IMR-90 (cell line): ENCODE measurements at regions not wholly inside any gene's neighbourhood (a gene's known extent, or its start where the extent isn't known, plus 50 kb on each side); places are given as distances from the start of the nearest gene placed in this dataset.

ENCODE experiments used
- ATAC-seq: fragments of 200-7000 bp; cut with Tn5 transposase; 2 replicates; pipeline ENCODE4 v1.9.1; 2020; ENCODE audit warnings: low read depth, mild to moderate bottlenecking, moderate library complexity
- BruUV-seq: library from RNA; stranded (reverse); fragments of 400-500 nt; replicated peaks from 2 replicates; lab custom pipeline; 2021; lab: Mats Ljungman, UMichigan
- CTCF ChIA-PET: fragments of 300-600 bp; formaldehyde crosslinking; extraction: SDS; loops from one replicate; lab custom pipeline; 2021; ENCODE audit warnings: antibody characterized with exemption; lab: Yijun Ruan, JAX
- POLR2A ChIA-PET: fragments of 300-600 bp; sonication (Branson Sonifier 250); formaldehyde crosslinking; loops from one replicate; lab custom pipeline; 2022; ENCODE audit warnings: antibody characterized with exemption; ENCODE audit not compliant: unreplicated experiment; lab: Charles Lee
- DNase-seq: peaks from one replicate; pipeline ENCODE4 v3.0.0; 2013
- H2AFZ ChIP-seq: replicated peaks from 2 replicates; pipeline ENCODE3; 2013; ENCODE audit warnings: low read length, mild to moderate bottlenecking; ENCODE audit not compliant: poor library complexity
- H2AK5ac ChIP-seq: 2 replicates; pipeline ENCODE4 v1.6.1; 2013; ENCODE audit warnings: low read depth, low read length, inconsistent platforms
- H2AK9ac ChIP-seq: replicated peaks from 2 replicates; pipeline ENCODE3; 2013; ENCODE audit warnings: mild to moderate bottlenecking, low read depth, low read length, moderate library complexity; ENCODE audit not compliant: poor library complexity
- H2BK120ac ChIP-seq: 2 replicates; pipeline ENCODE4 v1.6.1; 2013; ENCODE audit warnings: low read depth, low read length, inconsistent platforms
- H2BK15ac ChIP-seq: 3 replicates; pipeline ENCODE4 v1.6.1; 2013; ENCODE audit warnings: low read depth, low read length, inconsistent platforms
- H2BK20ac ChIP-seq: 2 replicates; pipeline ENCODE4 v1.6.1; 2013; ENCODE audit warnings: low read depth, mild to moderate bottlenecking, inconsistent platforms, low read length, moderate library complexity
- H2BK5ac ChIP-seq: 2 replicates; pipeline ENCODE4 v1.6.1; 2013; ENCODE audit warnings: mild to moderate bottlenecking, low read depth, low read length, inconsistent platforms; ENCODE audit not compliant: poor library complexity, severe bottlenecking
- H3K14ac ChIP-seq: replicated peaks from 2 replicates; pipeline ENCODE4 v1.6.1; 2013; ENCODE audit warnings: low read depth, low read length, inconsistent platforms
- H3K18ac ChIP-seq: 2 replicates; pipeline ENCODE4 v1.6.1; 2013; ENCODE audit warnings: low read depth, low read length, control low read depth
- H3K23ac ChIP-seq: 2 replicates; pipeline ENCODE4 v1.6.1; 2013; ENCODE audit warnings: low read depth, low read length, inconsistent platforms
- H3K27ac ChIP-seq: 2 replicates; pipeline ENCODE4 v1.5.1; 2013; ENCODE audit warnings: mild to moderate bottlenecking, control low read depth, low read length; ENCODE audit not compliant: insufficient read depth
- H3K27me3 ChIP-seq: 2 replicates; pipeline ENCODE4 v1.6.1; 2013; ENCODE audit warnings: low read length; ENCODE audit not compliant: control insufficient read depth, insufficient read depth
- H3K36me3 ChIP-seq: 2 replicates; pipeline ENCODE4 v1.6.1; 2013; ENCODE audit warnings: low read length, mixed read lengths; ENCODE audit not compliant: control insufficient read depth, insufficient read depth
- H3K4ac ChIP-seq: 2 replicates; pipeline ENCODE4 v1.6.1; 2013; ENCODE audit warnings: low read depth, low read length, inconsistent platforms
- H3K4me1 ChIP-seq: 2 replicates; pipeline ENCODE4 v1.6.1; 2013; ENCODE audit warnings: low read length, mixed read lengths; ENCODE audit not compliant: control insufficient read depth, insufficient read depth
- H3K4me2 ChIP-seq: 2 replicates; pipeline ENCODE4 v1.6.1; 2013; ENCODE audit warnings: low read depth, mild to moderate bottlenecking, control low read depth, low read length, moderate library complexity
- H3K4me3 ChIP-seq: 2 replicates; pipeline ENCODE4 v1.5.1; 2013; ENCODE audit warnings: low read depth, mild to moderate bottlenecking, control low read depth, low read length, moderate library complexity; ENCODE audit not compliant: insufficient read depth
- H3K56ac ChIP-seq: 2 replicates; pipeline ENCODE4 v1.6.1; 2013; ENCODE audit warnings: low read length, inconsistent platforms; ENCODE audit not compliant: insufficient read depth; ENCODE audit errors: extremely low read depth
- H3K79me1 ChIP-seq, 2 experiments: 2 replicates each; pipeline ENCODE4 v1.6.1; 2013; ENCODE audit warnings: low read length in 2 of 2, inconsistent platforms in 1 of 2, low read depth in 1 of 2
- H3K9ac ChIP-seq: 2 replicates; pipeline ENCODE4 v1.6.1; 2013; ENCODE audit warnings: low read depth, low read length, control low read depth
- H3K9me1 ChIP-seq: 2 replicates; pipeline ENCODE4 v1.6.1; 2013; ENCODE audit warnings: low read length, inconsistent platforms; ENCODE audit not compliant: insufficient read depth
- H3K9me3 ChIP-seq: 2 replicates; pipeline ENCODE4 v1.6.1; 2013; ENCODE audit warnings: low read length; ENCODE audit not compliant: control insufficient read depth, insufficient read depth
- H4K20me1 ChIP-seq: 2 replicates; pipeline ENCODE4 v1.6.1; 2013; ENCODE audit warnings: low read length, inconsistent platforms; ENCODE audit not compliant: insufficient read depth
- H4K5ac ChIP-seq: 2 replicates; pipeline ENCODE4 v1.6.1; 2013; ENCODE audit warnings: mild to moderate bottlenecking, low read depth, low read length, control low read depth
- H4K8ac ChIP-seq, 2 experiments: 2 replicates each; pipeline ENCODE4 v1.6.1; 2013; ENCODE audit warnings: low read depth in 2 of 2, low read length in 2 of 2, control low read depth in 1 of 2, inconsistent platforms in 1 of 2
- H4K91ac ChIP-seq: 2 replicates; pipeline ENCODE4 v1.6.1; 2013; ENCODE audit warnings: low read depth, low read length, inconsistent platforms; ENCODE audit not compliant: insufficient read depth
- CEBPB ChIP-seq: IDR thresholded peaks from 2 replicates; pipeline ENCODE4 v1.6.1; 2012; ENCODE audit warnings: low read depth, low read length, improper control_type of control experiment
- CHD1 ChIP-seq: IDR thresholded peaks from 2 replicates; pipeline ENCODE4 v1.6.1; 2012; ENCODE audit warnings: low read depth, low read length, improper control_type of control experiment
- MAFK ChIP-seq: IDR thresholded peaks from 2 replicates; pipeline ENCODE4 v1.6.1; 2012; ENCODE audit warnings: low read depth, low read length, improper control_type of control experiment
- MAZ ChIP-seq: IDR thresholded peaks from 2 replicates; pipeline ENCODE4 v1.6.1; 2012; ENCODE audit warnings: low read depth, mild to moderate bottlenecking, low read length, improper control_type of control experiment, moderate library complexity, borderline replicate concordance
- MXI1 ChIP-seq: IDR thresholded peaks from 2 replicates; pipeline ENCODE4 v1.6.1; 2012; ENCODE audit warnings: low read depth, mild to moderate bottlenecking, low read length, moderate library complexity, borderline replicate concordance
- NFE2L2 ChIP-seq: fragments of 150-350 bp; IDR thresholded peaks from 2 replicates; pipeline ENCODE4 v1.6.1; 2016; ENCODE audit warnings: low read depth, mild to moderate bottlenecking, low read length
- POLR2A ChIP-seq: IDR thresholded peaks from 2 replicates; pipeline ENCODE4 v1.6.1; 2012; ENCODE audit warnings: mild to moderate bottlenecking, low read depth, low read length
- RAD21 ChIP-seq: IDR thresholded peaks from 2 replicates; pipeline ENCODE4 v1.6.1; 2012; ENCODE audit warnings: low read length, improper control_type of control experiment
- RCOR1 ChIP-seq: IDR thresholded peaks from 2 replicates; pipeline ENCODE4 v1.6.1; 2012; ENCODE audit warnings: mild to moderate bottlenecking, low read length, improper control_type of control experiment; ENCODE audit not compliant: insufficient replicate concordance
- RFX5 ChIP-seq: IDR thresholded peaks from 2 replicates; pipeline ENCODE4 v1.8.0; 2012; ENCODE audit warnings: low read depth, mild to moderate bottlenecking, low read length, moderate library complexity
- SMC3 ChIP-seq: fragments of 150-350 bp; IDR thresholded peaks from 2 replicates; pipeline ENCODE4 v1.6.1; 2016; ENCODE audit warnings: low read depth, mild to moderate bottlenecking, antibody characterized with exemption, low read length, moderate library complexity
- USF2 ChIP-seq: fragments of 150-350 bp; IDR thresholded peaks from 2 replicates; pipeline ENCODE4 v1.6.1; 2017; ENCODE audit warnings: mild to moderate bottlenecking, antibody characterized with exemption, low read length, low read depth
- WGBS, 2 experiments: methylation state at CpG; one replicate each; pipeline versions ENCODE4 v1.1.5 to v1.1.7; 2013; ENCODE audit warnings: missing lambda C conversion rate in 2 of 2; ENCODE audit not compliant: insufficient read length in 1 of 2; ENCODE audit errors: extremely low coverage in 2 of 2; 5-methylcytosine and 5-hydroxymethylcytosine counted together
- dilution Hi-C: fragments of 300-500 bp; cut with HindIII; formaldehyde crosslinking; loops from one replicate; pipeline ENCODE4 v1.14.3; 2018; ENCODE audit warnings: low sequenced_read_pairs; ENCODE audit not compliant: unreplicated experiment
- in situ Hi-C: fragments of 300-500 bp; cut with MboI; formaldehyde crosslinking; loops from 3 replicates; pipeline ENCODE4 v1.14.3; 2019; ENCODE audit warnings: low sequenced_read_pairs, inconsistent platforms, mixed read lengths
- intact Hi-C: fragments of 100-400 bp; cut with micrococcal nuclease; formaldehyde crosslinking; loops from 2 replicates; pipeline ENCODE4 v1.10.0; 2022
- TF ChIP-seq, protein P1 (sequence below): fragments of 150-350 bp; IDR thresholded peaks from 2 replicates; pipeline ENCODE4 v1.6.1; 2016; ENCODE audit warnings: low read depth, mild to moderate bottlenecking, low read length, moderate library complexity, borderline replicate concordance

GRCh38 chrX:51155157-51155556 lies 177.5 kb upstream of the NUDT10 start:
- Histone ChIP-seq H3K4me2 (no peak overlapping the region), H3K79me1 (no peaks in the 10 kb centered on the region), H3K27me3 (0 out of 2 replicates have a peak, but pooled peaks cover 2% of the 10 kb centered on the region), H3K36me3 (no peaks in the 10 kb centered on the region), H4K8ac (no peak overlapping the region), H3K9me1 (no peaks in the 10 kb centered on the region), H3K4me3 (no peak overlapping the region), H4K20me1 (no peaks in the 10 kb centered on the region), H2AFZ (no peak overlapping the region), H3K18ac (no peak overlapping the region), H3K4me1 (no peaks in the 10 kb centered on the region), H3K56ac (no peak overlapping the region), H4K91ac (no peak overlapping the region), H3K14ac (no peak overlapping the region), H2BK5ac (no peak overlapping the region), H3K23ac (no peak overlapping the region), H3K27ac (no peak overlapping the region), H3K9ac (no peak overlapping the region), H3K4ac (no peak overlapping the region), H2BK20ac (no peak overlapping the region), H2BK120ac (no peak overlapping the region), H4K5ac (no peak overlapping the region), H3K9me3 (no peaks in the 10 kb centered on the region), H2BK15ac (no peak overlapping the region), H2AK5ac (no peak overlapping the region), H2AK9ac (no peak overlapping the region)
- intact Hi-C loops (no loop called here), in situ Hi-C loops (no loop called here), dilution Hi-C loops (no loop called here)
- DNase-seq (no peak), ATAC-seq (no peak)
- WGBS, 2 experiments, result no CpG with 5 or more reads among the region's 1 CpG
- ChIA-PET POLR2A (no interaction called here), CTCF (no interaction called here)
- no TSS peak for BruUV-seq
- TF ChIP-seq, protein P1, sequence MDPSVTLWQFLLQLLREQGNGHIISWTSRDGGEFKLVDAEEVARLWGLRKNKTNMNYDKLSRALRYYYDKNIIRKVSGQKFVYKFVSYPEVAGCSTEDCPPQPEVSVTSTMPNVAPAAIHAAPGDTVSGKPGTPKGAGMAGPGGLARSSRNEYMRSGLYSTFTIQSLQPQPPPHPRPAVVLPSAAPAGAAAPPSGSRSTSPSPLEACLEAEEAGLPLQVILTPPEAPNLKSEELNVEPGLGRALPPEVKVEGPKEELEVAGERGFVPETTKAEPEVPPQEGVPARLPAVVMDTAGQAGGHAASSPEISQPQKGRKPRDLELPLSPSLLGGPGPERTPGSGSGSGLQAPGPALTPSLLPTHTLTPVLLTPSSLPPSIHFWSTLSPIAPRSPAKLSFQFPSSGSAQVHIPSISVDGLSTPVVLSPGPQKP, result no peak
- TF ChIP-seq SMC3 (no peak), USF2 (no peak), MAFK (no peak), RCOR1 (no peak), MXI1 (no peak), MAZ (no peak), CHD1 (no peak), RAD21 (no peak), CEBPB (no peak), POLR2A (no peak), RFX5 (no peak), NFE2L2 (no peak)
